Fibroblast of lung (primary cell): ENCODE measurements at regions not wholly inside any gene's neighbourhood (a gene's known extent, or its start where the extent isn't known, plus 50 kb on each side); places are given as distances from the start of the nearest gene placed in this dataset.

ENCODE experiments used
- DNase-seq, 2 donors: peaks; one replicate each; pipeline versions ENCODE4 v3.0.0 to v3.0.0-alpha.2; 2010; ENCODE audit warnings: low read depth in 2 of 2
- H2AFZ ChIP-seq: 2 replicates; pipeline ENCODE4 v1.5.1; 2012; ENCODE audit warnings: low read length, control low read depth, inconsistent platforms
- H3K27ac ChIP-seq: 2 replicates; pipeline ENCODE4 v1.5.1; 2011; ENCODE audit warnings: low read length, control low read depth; ENCODE audit not compliant: insufficient read depth
- H3K27me3 ChIP-seq: 2 replicates; pipeline ENCODE4 v1.5.1; 2011; ENCODE audit warnings: mild to moderate bottlenecking, low read length; ENCODE audit not compliant: control insufficient read depth, insufficient read depth
- H3K36me3 ChIP-seq: 2 replicates; pipeline ENCODE4 v1.5.1; 2011; ENCODE audit warnings: low read length; ENCODE audit not compliant: control insufficient read depth, insufficient read depth
- H3K4me1 ChIP-seq: 2 replicates; pipeline ENCODE4 v1.5.1; 2011; ENCODE audit warnings: low read length; ENCODE audit not compliant: control insufficient read depth, insufficient read depth; ENCODE audit errors: extremely low read depth
- H3K4me2 ChIP-seq: 2 replicates; pipeline ENCODE4 v1.5.1; 2011; ENCODE audit warnings: low read length, control low read depth; ENCODE audit not compliant: insufficient read depth; ENCODE audit errors: extremely low read depth
- H3K4me3 ChIP-seq, 4 experiments: fragments of 200-600 bp in 1 of 4; sonication (generic) in 1 of 4; replicated peaks in 1 of 4; 2 replicates each; pipeline ENCODE4 v1.5.1; 2011 to 2016; ENCODE audit warnings: low read length in 4 of 4, low read depth in 3 of 4, mild to moderate bottlenecking in 3 of 4, control low read depth in 2 of 4, inconsistent platforms in 1 of 4, mixed read lengths in 1 of 4; ENCODE audit not compliant: insufficient read depth in 1 of 4; ENCODE audit errors: control extremely low read depth in 1 of 4
- H3K79me2 ChIP-seq: 2 replicates; pipeline ENCODE4 v1.5.1; 2012; ENCODE audit warnings: mild to moderate bottlenecking, low read length, inconsistent platforms; ENCODE audit not compliant: control insufficient read depth, insufficient read depth
- H3K9ac ChIP-seq: 2 replicates; pipeline ENCODE4 v1.5.1; 2011; ENCODE audit warnings: mild to moderate bottlenecking, low read length, control low read depth; ENCODE audit not compliant: insufficient read depth
- H3K9me3 ChIP-seq: 2 replicates; pipeline ENCODE4 v1.5.1; 2012; ENCODE audit warnings: low read depth, low read length; ENCODE audit not compliant: control insufficient read depth, insufficient read depth
- H4K20me1 ChIP-seq: 2 replicates; pipeline ENCODE4 v1.5.1; 2011; ENCODE audit warnings: low read length; ENCODE audit not compliant: control insufficient read depth, insufficient read depth; ENCODE audit errors: extremely low read depth
- EZH2 ChIP-seq: IDR thresholded peaks from 2 replicates; pipeline ENCODE4 v1.5.1; 2012; ENCODE audit warnings: low read length, control low read depth, mild to moderate bottlenecking; ENCODE audit errors: missing control alignments
- TF ChIP-seq, protein P1 (sequence below), 2 donors: IDR thresholded peaks in 1 of 2; conservative IDR thresholded peaks in 1 of 2; 1 replicate in 1 of 2; 2 replicates in 1 of 2; pipeline ENCODE4 v1.5.1; 2011 to 2012; ENCODE audit warnings: low read length in 2 of 2, control low read depth in 1 of 2, inconsistent platforms in 1 of 2, low read depth in 1 of 2, mild to moderate bottlenecking in 1 of 2

DNA sequence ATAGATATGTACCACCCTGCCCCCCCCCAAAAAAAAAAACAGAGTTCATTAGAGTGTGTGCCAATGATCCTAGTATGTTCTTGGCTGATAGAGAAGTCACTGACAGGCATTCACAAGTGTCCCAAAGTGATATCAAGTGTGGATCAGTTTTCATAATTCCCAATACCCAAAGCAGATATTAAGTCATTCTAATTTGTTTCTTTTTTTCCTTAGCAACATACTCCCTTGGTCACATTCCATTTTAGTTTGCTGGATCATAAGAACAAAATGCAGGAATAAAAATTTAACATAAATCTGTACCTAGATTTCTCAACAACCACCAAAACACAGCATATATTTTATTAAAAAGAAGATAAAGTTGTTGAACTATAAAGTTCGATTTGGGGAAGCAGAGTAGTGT is 129.8 kb upstream of the PALMD start:
- Histone ChIP-seq H3K79me2 (no peaks in the 10 kb centered on the region), H3K4me1 (no peaks in the 10 kb centered on the region), H3K27ac (no peak overlapping the region), H3K9me3 (no peaks in the 10 kb centered on the region), H3K4me2 (no peak overlapping the region), H4K20me1 (no peaks in the 10 kb centered on the region), H3K9ac (no peak overlapping the region), H3K4me3 (no peak overlapping the region), H3K36me3 (no peaks in the 10 kb centered on the region), H3K27me3 (no peaks in the 10 kb centered on the region), H2AFZ (no peak overlapping the region)
- no peak for DNase-seq
- TF ChIP-seq EZH2, result no peak
- TF ChIP-seq, protein P1, sequence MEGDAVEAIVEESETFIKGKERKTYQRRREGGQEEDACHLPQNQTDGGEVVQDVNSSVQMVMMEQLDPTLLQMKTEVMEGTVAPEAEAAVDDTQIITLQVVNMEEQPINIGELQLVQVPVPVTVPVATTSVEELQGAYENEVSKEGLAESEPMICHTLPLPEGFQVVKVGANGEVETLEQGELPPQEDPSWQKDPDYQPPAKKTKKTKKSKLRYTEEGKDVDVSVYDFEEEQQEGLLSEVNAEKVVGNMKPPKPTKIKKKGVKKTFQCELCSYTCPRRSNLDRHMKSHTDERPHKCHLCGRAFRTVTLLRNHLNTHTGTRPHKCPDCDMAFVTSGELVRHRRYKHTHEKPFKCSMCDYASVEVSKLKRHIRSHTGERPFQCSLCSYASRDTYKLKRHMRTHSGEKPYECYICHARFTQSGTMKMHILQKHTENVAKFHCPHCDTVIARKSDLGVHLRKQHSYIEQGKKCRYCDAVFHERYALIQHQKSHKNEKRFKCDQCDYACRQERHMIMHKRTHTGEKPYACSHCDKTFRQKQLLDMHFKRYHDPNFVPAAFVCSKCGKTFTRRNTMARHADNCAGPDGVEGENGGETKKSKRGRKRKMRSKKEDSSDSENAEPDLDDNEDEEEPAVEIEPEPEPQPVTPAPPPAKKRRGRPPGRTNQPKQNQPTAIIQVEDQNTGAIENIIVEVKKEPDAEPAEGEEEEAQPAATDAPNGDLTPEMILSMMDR (conservative IDR thresholded peaks at IDR 0.05 in 1 of 2, IDR thresholded peaks at IDR 0.05 in 1 of 2; ENCODE audit: low read depth in 1 of 2, low read length in 2 of 2), result no peak

DNA sequence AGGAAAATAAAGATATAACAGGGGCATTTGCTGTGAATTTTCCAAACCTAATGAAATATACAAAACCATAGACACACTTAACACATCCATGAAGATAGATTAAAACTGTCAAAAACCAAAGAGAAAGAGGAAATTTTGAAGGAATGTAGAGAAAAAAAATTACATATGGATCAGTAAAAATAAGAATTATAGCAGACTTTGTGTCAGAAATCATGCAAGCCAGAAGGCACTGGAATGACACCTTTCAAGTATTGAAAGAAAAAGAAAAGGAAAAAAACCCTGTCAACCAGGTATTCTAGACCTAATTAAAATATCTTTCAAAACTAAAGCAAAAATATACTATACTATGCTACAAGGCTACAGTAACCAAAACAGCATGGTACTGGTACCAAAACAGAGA is 125.8 kb upstream of the PALMD start:
- Histone ChIP-seq H2AFZ (no peak overlapping the region), H3K4me3 (no peak overlapping the region), H3K9ac (no peak overlapping the region), H4K20me1 (no peaks in the 10 kb centered on the region), H3K4me2 (no peak overlapping the region), H3K27me3 (no peaks in the 10 kb centered on the region), H3K9me3 (no peaks in the 10 kb centered on the region), H3K36me3 (no peaks in the 10 kb centered on the region), H3K79me2 (no peaks in the 10 kb centered on the region), H3K4me1 (no peaks in the 10 kb centered on the region), H3K27ac (no peak overlapping the region)
- no peak for TF ChIP-seq EZH2
- TF ChIP-seq, protein P1 (conservative IDR thresholded peaks at IDR 0.05 in 1 of 2, IDR thresholded peaks at IDR 0.05 in 1 of 2; ENCODE audit: low read depth in 1 of 2, low read length in 2 of 2), result no peak
- DNase-seq, result no peak

DNA sequence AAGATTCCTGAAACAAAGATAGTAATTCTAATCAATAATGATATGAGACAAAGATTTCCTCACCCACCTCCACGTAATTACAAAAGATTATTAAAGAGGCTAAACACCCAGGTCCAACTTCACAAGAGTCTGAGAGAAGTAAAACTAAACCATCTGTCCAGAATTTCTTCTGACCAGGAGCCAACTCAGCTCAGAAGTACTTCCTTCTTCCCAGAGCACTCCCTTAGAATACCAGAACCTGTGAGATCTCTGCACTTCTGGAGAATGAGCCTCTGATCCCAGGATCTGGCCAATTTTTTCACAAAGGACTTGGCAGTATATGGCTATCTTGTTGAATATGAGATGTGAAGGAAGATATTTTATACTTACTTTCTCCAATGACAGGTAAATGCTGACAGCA is 120.6 kb upstream of the PALMD start:
- TF ChIP-seq, protein P1 (conservative IDR thresholded peaks at IDR 0.05 in 1 of 2, IDR thresholded peaks at IDR 0.05 in 1 of 2; ENCODE audit: low read depth in 1 of 2, low read length in 2 of 2), result no peak
- TF ChIP-seq EZH2, result no peak
- Histone ChIP-seq H3K4me3 (no peak overlapping the region), H3K36me3 (no peaks in the 10 kb centered on the region), H3K79me2 (no peaks in the 10 kb centered on the region), H3K9me3 (no peaks in the 10 kb centered on the region), H4K20me1 (no peaks in the 10 kb centered on the region), H3K27ac (no peak overlapping the region), H2AFZ (no peak overlapping the region), H3K27me3 (no peaks in the 10 kb centered on the region), H3K9ac (no peak overlapping the region), H3K4me1 (no peaks in the 10 kb centered on the region), H3K4me2 (no peak overlapping the region)
- no peak for DNase-seq
